ENCODE measurements at regions not wholly inside any gene's neighbourhood (a gene's known extent, or its start where the extent isn't known, plus 50 kb on each side); places are given as distances from the start of the nearest gene placed in this dataset.

DNA sequence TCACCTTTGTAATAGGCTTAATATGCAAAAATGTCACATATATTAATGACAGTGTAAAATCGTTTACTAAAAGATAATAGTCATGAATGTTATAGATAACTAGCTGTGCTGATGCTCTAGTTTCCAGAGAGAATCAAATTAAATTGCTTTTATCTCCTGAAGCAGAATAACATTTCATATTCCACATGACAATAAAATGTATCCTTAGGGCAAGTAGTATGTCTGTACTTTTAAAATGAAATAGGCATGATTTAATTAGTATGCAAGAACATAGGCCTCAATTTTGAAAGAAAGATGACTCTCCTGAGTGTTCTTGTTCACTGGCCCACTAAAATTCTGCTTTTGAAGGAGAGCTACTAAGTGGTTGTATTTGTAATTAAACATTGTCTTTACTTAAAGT, 1027.0 kb downstream of the ARAP2 start:
- Histone ChIP-seq H4K5ac (ENCODE audit: insufficient read length, low read depth, low read length) (no peak overlapping the region), H2BK5ac (ENCODE audit: low read depth, low read length) (no peak overlapping the region), H3K9me3 (ENCODE audit: insufficient read depth in 2 of 2, low read depth in 1 of 2, low read length in 1 of 2) (no peaks in the 10 kb centered on the region), H2BK12ac (ENCODE audit: low read depth, low read length) (no peak overlapping the region), H4K20me1 (replicated peaks in 1 of 2; ENCODE audit: control insufficient read depth in 1 of 2, insufficient read depth in 2 of 2, low read length in 2 of 2) (no peaks in the 10 kb centered on the region), H3K56ac (replicated peaks; ENCODE audit: insufficient read length, low read depth, low read length) (no peak overlapping the region), H4K8ac (ENCODE audit: extremely low read depth, insufficient read depth, low read length) (no peak overlapping the region), H2BK15ac (ENCODE audit: low read length) (no peak overlapping the region), H3K23me2 (ENCODE audit: low read depth, low read length) (no peaks in the 10 kb centered on the region), H2AFZ (ENCODE audit: low read length) (no peak overlapping the region), H3K79me2 (ENCODE audit: control insufficient read depth in 1 of 2, insufficient read depth in 2 of 2, low read length in 2 of 2) (no peaks in the 10 kb centered on the region), H3K27me3 (replicated peaks in 1 of 4; ENCODE audit: control insufficient read depth in 3 of 4, extremely low read depth in 1 of 4, insufficient read depth in 3 of 4, low read length in 3 of 4) (no peaks in the 10 kb centered on the region), H3K18ac (ENCODE audit: extremely low read depth, low read length) (no peak overlapping the region), H3K36me3 (ENCODE audit: control insufficient read depth in 2 of 4, insufficient read depth in 4 of 4, low read length in 3 of 4) (no peaks in the 10 kb centered on the region), H3K14ac (ENCODE audit: insufficient read length) (no peak overlapping the region), H3K4me1 (replicated peaks in 1 of 4; ENCODE audit: control insufficient read depth in 3 of 4, insufficient read depth in 4 of 4, low read length in 3 of 4) (no peaks in the 10 kb centered on the region), H3K9ac (replicated peaks in 1 of 4; ENCODE audit: extremely low read depth in 1 of 4, low read depth in 3 of 4, low read length in 3 of 4) (no peak overlapping the region), H3K27ac (ENCODE audit: low read depth, low read length) (no peak overlapping the region), H3K4me2 (ENCODE audit: insufficient read depth in 1 of 2, low read depth in 2 of 2, low read length in 2 of 2) (no peak overlapping the region), H3K23ac (ENCODE audit: insufficient read length) (no peak overlapping the region), H4K91ac (replicated peaks; ENCODE audit: insufficient read length, low read length) (no peak overlapping the region), H2AK5ac (ENCODE audit: low read depth, low read length) (no peak overlapping the region), H2BK120ac (replicated peaks; ENCODE audit: low read depth, low read length) (no peak overlapping the region), H3K4me3 (ENCODE audit: extremely low read depth in 1 of 4, insufficient read depth in 2 of 4, low read depth in 3 of 4, low read length in 4 of 4) (no peak overlapping the region), H2BK20ac (ENCODE audit: low read length) (no peak overlapping the region), H3K4ac (replicated peaks; ENCODE audit: insufficient read length, low read depth, low read length) (no peak overlapping the region), H3K79me1 (ENCODE audit: low read depth, low read length) (no peaks in the 10 kb centered on the region)
- 100% methylated on average over 1 of the region's 1 CpG; no CpG with 5 or more reads in 1 of the 2 experiments for WGBS, 2 experiments (ENCODE audit: extremely low coverage in 1 of 2, insufficient coverage in 1 of 2, insufficient read length in 1 of 2, insufficient replicate concordance in 2 of 2, low coverage in 1 of 2, low lambda C conversion rate in 2 of 2, missing lambda C conversion rate in 1 of 2)
- DNase-seq (ENCODE audit: low read depth in 1 of 2, low spot score in 2 of 2): no peak
- CTCF ChIA-PET (ENCODE audit: partially characterized antibody): no interaction called here
- FAIRE-seq: no peak
- POLR2A ChIA-PET (ENCODE audit: partially characterized antibody): no interaction called here
- no peak for TF ChIP-seq POLR2A (IDR thresholded peaks at IDR 0.05; ENCODE audit: control extremely low read depth in 1 of 2, low read depth in 2 of 2, low read length in 2 of 2)
- TF ChIP-seq ASH2L (IDR thresholded peaks at IDR 0.05; ENCODE audit: low read length): no peak
- no peak for TF ChIP-seq FOSL1 (IDR thresholded peaks at IDR 0.05; ENCODE audit: insufficient read depth, low read depth, low read length)
- no peak for TF ChIP-seq EP300 (IDR thresholded peaks at IDR 0.05; ENCODE audit: borderline replicate concordance in 1 of 2, low read depth in 2 of 2, low read length in 2 of 2)
- TF ChIP-seq MAFK (IDR thresholded peaks at IDR 0.05; ENCODE audit: low read depth, low read length): no peak
- no peak for TF ChIP-seq RBBP5 (IDR thresholded peaks at IDR 0.05; ENCODE audit: borderline replicate concordance, low read depth, low read length)
- TF ChIP-seq HDAC2 (IDR thresholded peaks at IDR 0.05; ENCODE audit: borderline replicate concordance in 1 of 2, low read depth in 2 of 2, low read length in 2 of 2): no peak
- no peak for TF ChIP-seq SIX5 (IDR thresholded peaks at IDR 0.05; ENCODE audit: low read depth, low read length)
- TF ChIP-seq, protein P1, sequence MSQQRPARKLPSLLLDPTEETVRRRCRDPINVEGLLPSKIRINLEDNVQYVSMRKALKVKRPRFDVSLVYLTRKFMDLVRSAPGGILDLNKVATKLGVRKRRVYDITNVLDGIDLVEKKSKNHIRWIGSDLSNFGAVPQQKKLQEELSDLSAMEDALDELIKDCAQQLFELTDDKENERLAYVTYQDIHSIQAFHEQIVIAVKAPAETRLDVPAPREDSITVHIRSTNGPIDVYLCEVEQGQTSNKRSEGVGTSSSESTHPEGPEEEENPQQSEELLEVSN (IDR thresholded peaks at IDR 0.05): no peak
- TF ChIP-seq NANOG (IDR thresholded peaks at IDR 0.05; ENCODE audit: insufficient read depth, low read depth, low read length, poor library complexity, severe bottlenecking): no peak
- TF ChIP-seq SAP30 (IDR thresholded peaks at IDR 0.05; ENCODE audit: insufficient read depth, insufficient replicate concordance, low read length): no peak
- no peak for TF ChIP-seq SIRT6 (IDR thresholded peaks at IDR 0.05; ENCODE audit: low read length)
